Lower lobe of right lung (tissue), 2 donors: ENCODE measurements at regions not wholly inside any gene's neighbourhood (a gene's known extent, or its start where the extent isn't known, plus 50 kb on each side); places are given as distances from the start of the nearest gene placed in this dataset.
A peak's percentile ranks its signal among the peaks of the same experiment; 100 is the strongest.

ENCODE experiments used
- ATAC-seq, 2 donors: fragments of 200-7000 bp; cut with Tn5 transposase; one replicate each; pipeline ENCODE4 v1.9.1; 2020 to 2022; ENCODE audit warnings: mild to moderate bottlenecking in 2 of 2, moderate library complexity in 2 of 2
- DNase-seq: peaks from one replicate; pipeline ENCODE4 v3.0.0-alpha.2; 2020
- H3K27ac ChIP-seq: fragments of 200-600 bp; one replicate; pipeline ENCODE4 v1.8.0; 2022
- H3K27me3 ChIP-seq: fragments of 200-600 bp; one replicate; pipeline ENCODE4 v1.8.0; 2022; ENCODE audit warnings: low read depth
- H3K36me3 ChIP-seq: fragments of 200-600 bp; one replicate; pipeline ENCODE4 v1.8.0; 2022; ENCODE audit warnings: mild to moderate bottlenecking
- H3K4me1 ChIP-seq: fragments of 200-600 bp; one replicate; pipeline ENCODE4 v1.8.0; 2022
- H3K4me3 ChIP-seq: fragments of 200-600 bp; one replicate; pipeline ENCODE4 v1.8.0; 2022; ENCODE audit warnings: mild to moderate bottlenecking
- H3K9me3 ChIP-seq: fragments of 200-600 bp; one replicate; pipeline ENCODE4 v1.8.0; 2022
- CTCF ChIP-seq: fragments of 200-600 bp; IDR thresholded peaks from one replicate; pipeline ENCODE4 v1.8.0; 2022; ENCODE audit warnings: antibody characterized with exemption, mild to moderate bottlenecking
- intact Hi-C: fragments of 100-400 bp; cut with DNase I; formaldehyde crosslinking; loops from one replicate; pipeline ENCODE4 v1.11.0; 2022
- donor health status: DM: no; HTN: yes; CAD: no; lungs with severe emphysema.

- peak; percentile 19 to 51 for ATAC-seq
- H3K27ac ChIP-seq, result no peak overlapping the region
- no peaks in the 10 kb centered on the region for H3K36me3 ChIP-seq
- no peaks in the 10 kb centered on the region for H3K4me1 ChIP-seq
- no peak for TF ChIP-seq CTCF
- no peak for DNase-seq
- H3K4me3 ChIP-seq, result no peak overlapping the region
- no peaks in the 10 kb centered on the region for H3K9me3 ChIP-seq
- intact Hi-C loops, result no loop called here
- no peaks in the 10 kb centered on the region for H3K27me3 ChIP-seq
Measured at GRCh38 chr4:189505380-189505779, 435.3 kb upstream of the FRG1 start.

- H3K27ac ChIP-seq, result no peak overlapping the region
- no peak for ATAC-seq
- no peaks in the 10 kb centered on the region for H3K27me3 ChIP-seq
- intact Hi-C loops, result no loop called here
- DNase-seq, result no peak
- no peak overlapping the region for H3K4me3 ChIP-seq
- TF ChIP-seq CTCF, result no peak
- no peaks in the 10 kb centered on the region for H3K36me3 ChIP-seq
- H3K4me1 ChIP-seq, result no peaks in the 10 kb centered on the region
- no peaks in the 10 kb centered on the region for H3K9me3 ChIP-seq
Measured at GRCh38 chr4:189506080-189506479, 434.6 kb upstream of the FRG1 start.

- DNase-seq (no peak), ATAC-seq (no peak)
- no peak for TF ChIP-seq CTCF
- Histone ChIP-seq H3K27ac (no peak overlapping the region), H3K36me3 (no peaks in the 10 kb centered on the region), H3K9me3 (no peaks in the 10 kb centered on the region), H3K4me1 (no peaks in the 10 kb centered on the region), H3K4me3 (no peak overlapping the region), H3K27me3 (no peaks in the 10 kb centered on the region)
- intact Hi-C loops, result no loop called here
Measured at GRCh38 chr4:189507060-189507459, 433.6 kb upstream of the FRG1 start.

- DNase-seq, result no peak
- no peaks in the 10 kb centered on the region for H3K27me3 ChIP-seq
- no peak for TF ChIP-seq CTCF
- no peak for ATAC-seq
- intact Hi-C loops, result no loop called here
- H3K36me3 ChIP-seq, result no peaks in the 10 kb centered on the region
- H3K9me3 ChIP-seq, result no peaks in the 10 kb centered on the region
- H3K27ac ChIP-seq, result no peak overlapping the region
- no peak overlapping the region for H3K4me3 ChIP-seq
- no peaks in the 10 kb centered on the region for H3K4me1 ChIP-seq
Measured at GRCh38 chr4:189510601-189511000, 430.1 kb upstream of the FRG1 start.

GRCh38 chr4:189511581-189511980, 429.1 kb upstream of the FRG1 start:
- ATAC-seq (no peak), DNase-seq (no peak)
- Histone ChIP-seq H3K36me3 (no peaks in the 10 kb centered on the region), H3K4me1 (no peaks in the 10 kb centered on the region), H3K27ac (no peak overlapping the region), H3K27me3 (no peaks in the 10 kb centered on the region), H3K4me3 (no peak overlapping the region), H3K9me3 (no peaks in the 10 kb centered on the region)
- TF ChIP-seq CTCF, result no peak
- intact Hi-C loops, result no loop called here

- Histone ChIP-seq H3K27me3 (no peaks in the 10 kb centered on the region), H3K4me3 (no peak overlapping the region), H3K27ac (no peak overlapping the region)
Measured at GRCh38 chr4:189513421-189513820, 427.3 kb upstream of the FRG1 start.

More at GRCh38 chr4:189513421-189513820, 427.3 kb upstream of the FRG1 start:
- H3K36me3 ChIP-seq, result no peaks in the 10 kb centered on the region
- no peak for ATAC-seq
- H3K9me3 ChIP-seq, result no peaks in the 10 kb centered on the region
- H3K4me1 ChIP-seq, result no peaks in the 10 kb centered on the region
- no peak for DNase-seq
- intact Hi-C loops, result no loop called here
- no peak for TF ChIP-seq CTCF
